Fibroblast of upper back skin (primary cell): ENCODE measurements at regions not wholly inside any gene's neighbourhood (a gene's known extent, or its start where the extent isn't known, plus 50 kb on each side); places are given as distances from the start of the nearest gene placed in this dataset.
"Not testable (repeated sequence)": the region's sequence is repeated elsewhere in the genome, so short reads cannot be mapped to it uniquely, and the experiment has no call there.

Experiments
- DNase-seq: peaks from one replicate; pipeline ENCODE4 v3.0.0-alpha.2; 2013

GRCh38 chr14:47959740-47960139 lies 284.3 kb upstream of the MDGA2 start:
- DNase-seq, result no peak

- DNase-seq, result no peak
Observed at GRCh38 chr14:47949006-47949405, 273.6 kb upstream of the MDGA2 start.

GRCh38 chr14:47935332-47935731 lies 259.9 kb upstream of the MDGA2 start:
- no peak for DNase-seq

- DNase-seq, result no peak
Observed at GRCh38 chr14:47929334-47929733, 253.9 kb upstream of the MDGA2 start.

GRCh38 chr14:47921133-47921532 lies 245.7 kb upstream of the MDGA2 start:
- no peak for DNase-seq

- no peak for DNase-seq
Observed at GRCh38 chr14:47919997-47920396, 244.6 kb upstream of the MDGA2 start.

GRCh38 chr14:47919334-47919846 lies 244.0 kb upstream of the MDGA2 start:
- no peak for DNase-seq

GRCh38 chr14:47917344-47917954 lies 242.0 kb upstream of the MDGA2 start:
- DNase-seq, result no peak

GRCh38 chr14:47901141-47901540 lies 225.7 kb upstream of the MDGA2 start:
- DNase-seq, result not testable (repeated sequence)

- DNase-seq, result no peak
Observed at GRCh38 chr14:47899685-47900084, 224.3 kb upstream of the MDGA2 start.

- DNase-seq, result no peak
Observed at GRCh38 chr14:47874350-47874749, 198.9 kb upstream of the MDGA2 start.

GRCh38 chr14:47872588-47872987 lies 197.2 kb upstream of the MDGA2 start:
- DNase-seq, result no peak

- DNase-seq, result no peak
Observed at GRCh38 chr14:47863441-47863840, 188.0 kb upstream of the MDGA2 start.

GRCh38 chr14:47857646-47858045 lies 182.2 kb upstream of the MDGA2 start:
- DNase-seq, result no peak

GRCh38 chr14:47852278-47852677 lies 176.9 kb upstream of the MDGA2 start:
- no peak for DNase-seq

- DNase-seq, result no peak
Observed at GRCh38 chr14:47846008-47846407, 170.6 kb upstream of the MDGA2 start.

GRCh38 chr14:47843236-47843635 lies 167.8 kb upstream of the MDGA2 start:
- no peak for DNase-seq

GRCh38 chr14:47833011-47833410 lies 157.6 kb upstream of the MDGA2 start:
- no peak for DNase-seq

GRCh38 chr14:47826809-47827208 lies 151.4 kb upstream of the MDGA2 start:
- no peak for DNase-seq

GRCh38 chr14:47822326-47822725 lies 146.9 kb upstream of the MDGA2 start:
- DNase-seq, result no peak

- DNase-seq, result no peak
Observed at GRCh38 chr14:47821135-47821534, 145.7 kb upstream of the MDGA2 start.

- no peak for DNase-seq
Observed at GRCh38 chr14:47790477-47790876, 115.1 kb upstream of the MDGA2 start.

GRCh38 chr14:47785058-47785457 lies 109.7 kb upstream of the MDGA2 start:
- DNase-seq, result no peak

- DNase-seq, result no peak
Observed at GRCh38 chr14:47778631-47779030, 103.2 kb upstream of the MDGA2 start.

GRCh38 chr14:47772652-47773051 lies 97.2 kb upstream of the MDGA2 start:
- DNase-seq, result no peak
